ENCODE measurements at regions not wholly inside any gene's neighbourhood (a gene's known extent, or its start where the extent isn't known, plus 50 kb on each side); places are given as distances from the start of the nearest gene placed in this dataset.

- TF ChIP-seq CBFB (CRISPR knock-in tag; IDR thresholded peaks at IDR 0.05; ENCODE audit: low read depth) (no peak), ZNF121 (CRISPR knock-in tag; IDR thresholded peaks at IDR 0.05) (no peak), NFATC4 (CRISPR knock-in tag; IDR thresholded peaks at IDR 0.05) (no peak), AFF4 (CRISPR knock-in tag; IDR thresholded peaks at IDR 0.05; ENCODE audit: borderline replicate concordance) (no peak)
These were observed 50.9 kb upstream of the CCDC28A start (continued) for GRCh38 chr6:138722425-138723371.

All from WTC11 (cell line).